ENCODE measurements at regions not wholly inside any gene's neighbourhood (a gene's known extent, or its start where the extent isn't known, plus 50 kb on each side); places are given as distances from the start of the nearest gene placed in this dataset.

DNA sequence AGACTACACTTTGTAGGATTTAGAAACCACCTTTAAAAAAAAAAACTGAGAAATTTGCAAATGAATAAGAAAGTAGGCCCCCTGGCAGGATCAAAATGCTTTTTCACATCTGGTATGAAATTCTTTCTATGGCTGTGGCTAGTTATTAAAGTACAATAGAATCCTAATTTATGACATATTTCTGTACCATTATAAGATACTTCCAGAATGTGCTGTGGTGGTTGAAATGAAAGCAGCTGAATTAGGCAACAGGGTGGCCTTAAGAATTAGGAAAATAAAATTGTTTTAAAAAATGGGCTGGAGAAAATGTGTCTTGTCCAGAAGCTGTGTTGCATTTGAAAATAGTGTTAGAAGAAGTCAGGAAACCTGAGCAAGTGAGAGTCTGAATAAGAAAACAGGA is 85.9 kb upstream of the PDE3A start:
- DNase-seq, result no peak

DNA sequence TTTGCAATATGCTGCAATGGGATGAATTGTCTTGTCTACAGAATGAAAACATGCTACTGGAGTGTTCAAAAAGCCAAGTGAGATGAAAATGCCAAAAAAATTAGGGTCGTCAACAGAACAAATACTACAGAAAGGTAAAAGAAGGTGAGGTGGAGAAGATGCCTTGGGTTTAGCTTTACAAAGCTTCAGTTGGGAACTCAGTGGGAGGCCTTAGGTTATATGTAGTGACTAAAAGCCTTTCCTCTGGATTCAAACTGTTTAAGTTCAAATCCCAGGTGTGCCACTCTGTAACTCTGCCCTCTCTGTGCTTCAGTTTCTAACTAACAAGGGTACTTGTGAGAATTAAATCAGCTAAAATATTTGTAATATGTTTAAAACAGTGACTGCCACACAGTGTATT is 84.9 kb upstream of the PDE3A start:
- no peak for DNase-seq

DNA sequence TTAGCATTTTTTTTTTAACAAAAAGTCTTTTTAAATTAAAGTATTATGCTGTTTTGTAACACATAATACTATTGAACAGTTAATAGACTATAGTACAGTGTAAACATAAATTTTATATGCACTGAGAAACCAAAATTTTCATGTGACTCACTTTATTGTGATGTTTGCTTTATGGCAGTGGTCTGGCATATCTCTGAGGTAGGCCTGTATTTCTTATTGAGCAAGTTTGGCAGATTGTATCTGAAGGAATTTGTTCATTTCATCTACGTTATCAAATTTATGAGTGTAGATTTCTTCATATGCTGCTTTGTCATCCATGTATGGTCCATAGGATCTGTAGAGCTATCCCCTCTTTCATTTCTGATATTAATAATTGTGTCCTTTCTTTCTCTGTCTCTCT is 78.8 kb upstream of the PDE3A start:
- no peak for DNase-seq

DNA sequence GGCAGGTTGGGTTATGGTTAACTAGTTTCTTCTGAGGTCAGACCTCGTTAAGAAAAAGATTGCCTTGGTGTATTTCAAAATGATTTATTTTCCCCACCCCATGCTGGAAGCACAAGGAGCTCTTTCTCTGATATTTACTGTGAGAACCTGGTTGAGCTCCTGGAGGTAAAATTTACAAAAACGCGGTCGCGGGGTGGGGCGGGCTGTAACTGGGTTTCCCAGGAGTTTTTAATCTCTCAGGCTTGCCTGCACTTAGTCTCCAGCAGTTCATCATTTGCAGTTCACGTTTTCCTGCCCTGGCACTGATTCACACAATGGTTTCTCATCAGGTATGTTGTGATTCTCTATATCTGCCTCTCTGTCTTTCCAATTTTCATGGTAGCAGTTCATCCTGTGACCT is 67.9 kb upstream of the PDE3A start:
- no peak for DNase-seq

DNA sequence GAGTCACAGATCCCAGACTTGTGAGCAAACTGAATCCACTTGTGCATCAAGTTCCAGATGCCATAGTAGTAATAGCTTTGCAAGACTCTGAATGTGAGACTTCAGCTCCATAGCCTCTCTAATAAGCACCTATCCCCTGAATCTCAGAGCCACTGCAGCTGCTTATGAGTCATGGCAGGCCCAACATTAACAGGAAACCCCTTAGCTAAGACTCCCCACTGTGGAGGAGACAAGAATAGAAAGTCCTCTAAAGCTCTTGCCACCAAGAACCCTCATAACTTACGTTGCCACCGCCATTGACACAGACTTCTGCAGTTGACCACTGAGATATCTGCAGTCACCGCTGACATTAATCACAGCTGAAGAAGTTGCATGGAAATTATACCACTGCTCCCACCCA is 62.9 kb upstream of the PDE3A start:
- no peak for DNase-seq

DNA sequence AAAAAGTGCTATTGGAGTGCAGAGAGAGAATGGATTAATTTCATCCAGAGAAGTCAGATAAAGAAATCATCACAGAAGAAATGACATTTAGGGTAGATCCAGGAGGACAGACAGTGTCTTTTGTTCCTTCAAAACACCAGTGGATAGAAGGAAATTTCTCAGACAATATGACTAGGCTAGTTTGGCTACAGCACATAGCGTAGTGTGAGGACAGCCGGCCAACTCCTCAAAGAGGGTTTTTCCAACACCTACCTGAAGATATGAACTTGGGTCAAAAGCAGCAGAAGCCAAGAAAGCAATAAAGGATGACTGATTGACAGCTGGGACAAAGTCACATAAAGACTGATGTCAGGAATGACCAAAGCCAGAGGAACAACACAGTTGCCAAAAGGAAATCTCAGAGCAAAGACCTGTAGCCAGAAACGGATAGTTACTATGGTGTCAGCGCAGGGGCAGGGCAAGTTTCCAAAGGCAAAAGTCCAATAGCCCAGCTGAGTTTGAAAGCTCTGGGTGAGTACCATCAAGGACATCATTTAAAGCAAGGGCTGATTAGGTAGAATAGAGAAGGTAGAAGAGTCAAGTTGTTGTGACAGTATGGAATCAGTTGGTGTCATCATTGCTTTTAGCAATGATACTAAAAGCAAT is 58.7 kb upstream of the PDE3A start:
- no peak for DNase-seq

DNA sequence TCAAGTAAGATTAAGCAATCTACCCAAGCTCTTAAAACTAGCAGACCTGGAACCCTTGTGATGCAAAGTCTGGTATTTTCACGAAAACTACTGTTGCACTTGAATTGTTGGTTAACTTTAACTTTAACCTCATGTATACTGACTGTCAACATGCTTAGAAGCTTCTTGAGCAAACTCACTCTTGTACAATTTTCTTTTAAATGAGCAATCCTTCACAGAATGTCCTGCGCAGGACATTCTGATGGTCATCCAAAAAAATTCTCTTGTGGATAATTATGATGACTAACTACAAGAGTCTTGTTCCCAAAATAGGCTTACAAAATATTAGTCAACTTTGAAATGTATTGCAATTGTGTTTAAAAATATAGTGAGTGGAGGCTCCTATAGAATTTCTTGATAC is 54.0 kb upstream of the PDE3A start:
- no peak for DNase-seq

DNA sequence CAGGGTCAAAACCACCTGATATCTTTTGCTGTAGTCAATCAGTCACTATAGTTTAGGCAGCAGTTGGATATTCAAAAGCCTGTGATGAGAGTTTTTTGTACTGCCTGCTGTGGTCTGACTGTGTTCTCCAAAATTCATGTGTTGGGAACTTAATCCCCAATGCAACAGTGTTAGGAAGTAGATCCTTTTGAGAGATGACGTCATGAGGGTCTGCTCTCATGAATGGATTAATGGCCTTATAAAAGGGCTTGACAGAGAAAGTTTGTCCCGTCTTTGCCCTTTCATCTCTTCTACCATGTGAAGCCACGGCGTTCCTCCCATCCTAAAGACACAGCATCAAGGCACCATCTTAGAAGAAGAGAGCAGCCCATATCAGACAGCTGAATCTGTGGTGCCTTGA is 50.8 kb upstream of the PDE3A start:
- DNase-seq, result no peak
